Mesendoderm (in vitro differentiated cells): ENCODE measurements at regions not wholly inside any gene's neighbourhood (a gene's known extent, or its start where the extent isn't known, plus 50 kb on each side); places are given as distances from the start of the nearest gene placed in this dataset.
A peak's percentile ranks its signal among the peaks of the same experiment; 100 is the strongest.

Experiments
- DNase-seq: peaks from one replicate; pipeline ENCODE4 v3.0.0; 2013
- H2AK5ac ChIP-seq: 2 replicates; pipeline ENCODE4 v1.6.1; 2013; ENCODE audit warnings: low read length, inconsistent platforms
- H2BK120ac ChIP-seq: 2 replicates; pipeline ENCODE4 v1.6.1; 2013; ENCODE audit warnings: low read depth, mild to moderate bottlenecking, low read length, moderate library complexity, mixed read lengths
- H2BK15ac ChIP-seq: replicated peaks from 2 replicates; pipeline ENCODE4 v1.6.1; 2013; ENCODE audit warnings: low read depth, mild to moderate bottlenecking, moderate library complexity
- H2BK5ac ChIP-seq: 2 replicates; pipeline ENCODE4 v1.6.1; 2013; ENCODE audit warnings: low read length, inconsistent platforms
- H3K18ac ChIP-seq: 2 replicates; pipeline ENCODE4 v1.6.1; 2013; ENCODE audit warnings: mild to moderate bottlenecking, low read length, mixed read lengths
- H3K23ac ChIP-seq: one replicate; pipeline ENCODE4 v1.6.1; 2013; ENCODE audit warnings: low read length
- H3K27ac ChIP-seq: 2 replicates; pipeline ENCODE4 v1.5.1; 2013; ENCODE audit warnings: low read depth, mild to moderate bottlenecking, inconsistent platforms, low read length, moderate library complexity
- H3K27me3 ChIP-seq: 2 replicates; pipeline ENCODE4 v1.6.1; 2013; ENCODE audit warnings: low read length, control low read depth, mild to moderate bottlenecking, inconsistent platforms; ENCODE audit not compliant: insufficient read depth, poor library complexity
- H3K36me3 ChIP-seq: 2 replicates; pipeline ENCODE4 v1.6.1; 2013; ENCODE audit warnings: low read length, inconsistent platforms; ENCODE audit not compliant: control insufficient read depth, insufficient read depth
- H3K4ac ChIP-seq: one replicate; pipeline ENCODE4 v1.6.1; 2013; ENCODE audit warnings: low read depth, mild to moderate bottlenecking, low read length, moderate library complexity
- H3K4me1 ChIP-seq: 2 replicates; pipeline ENCODE4 v1.6.1; 2013; ENCODE audit warnings: low read depth, low read length, inconsistent platforms; ENCODE audit not compliant: control insufficient read depth
- H3K4me2 ChIP-seq: 2 replicates; pipeline ENCODE4 v1.6.1; 2013; ENCODE audit warnings: low read length
- H3K4me3 ChIP-seq: 2 replicates; pipeline ENCODE4 v1.5.1; 2013; ENCODE audit warnings: mild to moderate bottlenecking, low read length
- H3K56ac ChIP-seq: one replicate; pipeline ENCODE4 v1.6.1; 2013; ENCODE audit warnings: low read length
- H3K79me1 ChIP-seq: 2 replicates; pipeline ENCODE4 v1.6.1; 2013; ENCODE audit warnings: low read length, inconsistent platforms
- H3K79me2 ChIP-seq: 2 replicates; pipeline ENCODE4 v1.6.1; 2013; ENCODE audit warnings: mild to moderate bottlenecking, low read length; ENCODE audit not compliant: control insufficient read depth, insufficient read depth
- H3K9ac ChIP-seq: 2 replicates; pipeline ENCODE4 v1.6.1; 2013; ENCODE audit warnings: low read length, inconsistent platforms
- H4K5ac ChIP-seq: one replicate; pipeline ENCODE4 v1.6.1; 2013; ENCODE audit warnings: low read length
- H4K8ac ChIP-seq: one replicate; pipeline ENCODE4 v1.6.1; 2013; ENCODE audit warnings: low read depth, mild to moderate bottlenecking, control low read depth, low read length, moderate library complexity
- WGBS: extraction: QIAGEN DNeasy Blood & Tissue Kit; methylation state at CpG from one replicate; pipeline ENCODE4 v1.1.7; 2013; ENCODE audit warnings: low lambda C conversion rate, missing lambda C conversion rate; ENCODE audit not compliant: insufficient coverage; ENCODE audit errors: extremely low coverage; 5-methylcytosine and 5-hydroxymethylcytosine counted together

GRCh38 chr2:61640406-61640805 is 102.2 kb upstream of the XPO1 start:
- DNase-seq = peak; percentile 94
- Histone ChIP-seq H3K23ac (no peak overlapping the region), H2AK5ac (no peak overlapping the region), H3K4me2 (no peak overlapping the region), H4K8ac (no peak overlapping the region), H3K4me3 (no peak overlapping the region), H4K5ac (no peak overlapping the region), H3K27me3 (no peaks in the 10 kb centered on the region), H3K9ac (no peak overlapping the region), H3K36me3 (no peaks in the 10 kb centered on the region), H3K27ac (no peak overlapping the region), H3K18ac (no peak overlapping the region), H3K4me1 (peaks cover 16% of the 10 kb centered on the region), H2BK15ac (no peak overlapping the region), H3K56ac (no peak overlapping the region), H2BK120ac (no peak overlapping the region), H2BK5ac (no peak overlapping the region), H3K79me1 (no peaks in the 10 kb centered on the region), H3K4ac (peak overlapping the region; percentile 70), H3K79me2 (no peaks in the 10 kb centered on the region)
- no CpG with 5 or more reads among the region's 2 CpGs for WGBS

DNA sequence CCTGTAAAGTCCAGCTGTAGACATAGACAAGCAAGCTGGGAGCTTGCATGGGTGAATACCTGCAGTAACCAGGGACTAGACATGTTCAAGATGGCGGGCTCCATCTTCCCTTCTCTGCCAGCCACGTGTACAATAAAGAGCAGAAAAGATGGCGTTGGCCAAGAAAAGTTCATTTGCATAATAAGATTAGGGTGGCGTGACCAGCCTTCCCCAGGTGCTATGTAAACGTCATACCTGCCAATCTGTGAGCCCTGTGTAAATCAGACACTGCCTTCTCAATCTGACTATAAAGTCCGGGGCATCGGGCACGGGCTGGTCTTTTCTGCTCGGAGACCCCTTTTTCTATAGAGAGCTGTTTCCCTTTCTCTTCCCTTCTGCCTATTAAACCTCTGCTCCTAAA is 101.6 kb upstream of the XPO1 start:
- H3K56ac ChIP-seq = no peak overlapping the region

GRCh38 chr2:61636686-61637085 is 98.5 kb upstream of the XPO1 start:
- H3K18ac ChIP-seq = no peak overlapping the region
- DNase-seq = peak; percentile 75
- no peaks in the 10 kb centered on the region for H3K79me1 ChIP-seq
- no peaks in the 10 kb centered on the region for H3K36me3 ChIP-seq
- no peak overlapping the region for H3K4me2 ChIP-seq
- no peak overlapping the region for H2BK5ac ChIP-seq
- H3K56ac ChIP-seq = peak overlapping the region; percentile 54
- no peak overlapping the region for H2BK15ac ChIP-seq
- peaks cover 16% of the 10 kb centered on the region for H3K4me1 ChIP-seq
- no peak overlapping the region for H4K8ac ChIP-seq
- peak overlapping the region; percentile 47 for H3K27ac ChIP-seq
- H2AK5ac ChIP-seq = no peak overlapping the region
- no peak overlapping the region for H3K4ac ChIP-seq
- no peak overlapping the region for H4K5ac ChIP-seq
- H2BK120ac ChIP-seq = no peak overlapping the region
- H3K27me3 ChIP-seq = no peaks in the 10 kb centered on the region
- H3K79me2 ChIP-seq = no peaks in the 10 kb centered on the region
- no peak overlapping the region for H3K23ac ChIP-seq
- WGBS = no CpG with 5 or more reads among the region's 3 CpGs
- H3K9ac ChIP-seq = no peak overlapping the region
- H3K4me3 ChIP-seq = no peak overlapping the region

More for the DNA sequence above, 101.6 kb upstream of the XPO1 start:
- no peak overlapping the region for H3K27ac ChIP-seq
- no peak overlapping the region for H4K8ac ChIP-seq
- no peak overlapping the region for H3K4me2 ChIP-seq
- H2BK5ac ChIP-seq = no peak overlapping the region
- peak overlapping the region; percentile 61 for H2BK120ac ChIP-seq
- H2BK15ac ChIP-seq = peak overlapping the region; percentile 85
- no peak overlapping the region for H3K4me3 ChIP-seq
- H4K5ac ChIP-seq = no peak overlapping the region
- H2AK5ac ChIP-seq = no peak overlapping the region
- H3K23ac ChIP-seq = no peak overlapping the region
- no peaks in the 10 kb centered on the region for H3K79me1 ChIP-seq
- peaks cover 16% of the 10 kb centered on the region for H3K4me1 ChIP-seq
- no CpG with 5 or more reads among the region's 9 CpGs for WGBS
- DNase-seq = no peak
- no peaks in the 10 kb centered on the region for H3K79me2 ChIP-seq
- H3K36me3 ChIP-seq = no peaks in the 10 kb centered on the region
- H3K9ac ChIP-seq = no peak overlapping the region
- no peaks in the 10 kb centered on the region for H3K27me3 ChIP-seq
- H3K4ac ChIP-seq = peak overlapping the region; percentile 39
- H3K18ac ChIP-seq = peak overlapping the region; percentile 64

- no peaks in the 10 kb centered on the region for H3K79me2 ChIP-seq
- no peaks in the 10 kb centered on the region for H3K36me3 ChIP-seq
- no peak overlapping the region for H2BK120ac ChIP-seq
- H3K27me3 ChIP-seq = no peaks in the 10 kb centered on the region
- no peak overlapping the region for H3K4me3 ChIP-seq
- no peak overlapping the region for H3K56ac ChIP-seq
- no peak overlapping the region for H2BK15ac ChIP-seq
- peak overlapping the region; percentile 28 for H3K18ac ChIP-seq
- no peak overlapping the region for H3K9ac ChIP-seq
- H3K79me1 ChIP-seq = no peaks in the 10 kb centered on the region
- DNase-seq = no peak
- no peak overlapping the region for H3K4me2 ChIP-seq
- H2AK5ac ChIP-seq = no peak overlapping the region
- H2BK5ac ChIP-seq = no peak overlapping the region
- no peak overlapping the region for H4K5ac ChIP-seq
- WGBS = no CpG with 5 or more reads among the region's 5 CpGs
- H3K4ac ChIP-seq = no peak overlapping the region
- H4K8ac ChIP-seq = no peak overlapping the region
- no peak overlapping the region for H3K23ac ChIP-seq
- no peak overlapping the region for H3K27ac ChIP-seq
- peaks cover 11% of the 10 kb centered on the region for H3K4me1 ChIP-seq
Measured at GRCh38 chr2:61634512-61634911, 96.4 kb upstream of the XPO1 start.

- Histone ChIP-seq H3K27me3 (no peaks in the 10 kb centered on the region), H2BK15ac (no peak overlapping the region), H3K56ac (no peak overlapping the region), H2BK5ac (no peak overlapping the region), H3K79me2 (no peaks in the 10 kb centered on the region), H3K4me2 (no peak overlapping the region), H3K36me3 (no peaks in the 10 kb centered on the region), H3K9ac (no peak overlapping the region), H3K18ac (no peak overlapping the region), H3K27ac (no peak overlapping the region), H3K79me1 (no peaks in the 10 kb centered on the region), H3K4me3 (no peak overlapping the region), H2AK5ac (no peak overlapping the region), H2BK120ac (no peak overlapping the region), H4K8ac (no peak overlapping the region), H3K23ac (no peak overlapping the region), H3K4me1 (peaks cover 11% of the 10 kb centered on the region), H3K4ac (no peak overlapping the region), H4K5ac (no peak overlapping the region)
- no peak for DNase-seq
- no CpG with 5 or more reads among the region's 2 CpGs for WGBS
Measured at GRCh38 chr2:61633250-61633649, 95.1 kb upstream of the XPO1 start.
